HEK293 (cell line): ENCODE measurements at regions not wholly inside any gene's neighbourhood (a gene's known extent, or its start where the extent isn't known, plus 50 kb on each side); places are given as distances from the start of the nearest gene placed in this dataset.

ENCODE experiments used
- CTCF ChIA-PET: fragments of 350-600 bp; formaldehyde crosslinking; extraction: SDS; loops from one replicate; lab custom pipeline; 2021; ENCODE audit warnings: antibody characterized with exemption; lab: Yijun Ruan, JAX
- POLR2A ChIA-PET: fragments of 300-600 bp; formaldehyde crosslinking; extraction: SDS; loops from one replicate; lab custom pipeline; 2020; ENCODE audit warnings: antibody characterized with exemption, inconsistent platforms; lab: Yijun Ruan, JAX
- H3K27ac ChIP-seq: fragments of 200-500 bp; sonication (Bioruptor generic); 2 replicates; pipeline ENCODE4 v1.5.1; 2014; ENCODE audit warnings: low read depth, low read length, control low read depth, inconsistent platforms; ENCODE audit errors: extremely low read depth
- H3K36me3 ChIP-seq, 2 experiments: fragments of 200-500 bp in 1 of 2; sonication (Bioruptor generic) in 1 of 2; 1 replicate in 1 of 2; 2 replicates in 1 of 2; pipeline ENCODE4 v1.5.1; 2014 to 2017; ENCODE audit warnings: inconsistent platforms in 2 of 2, low read length in 2 of 2; ENCODE audit not compliant: control insufficient read depth in 2 of 2, insufficient read depth in 1 of 2
- H3K4me1 ChIP-seq: fragments of 200-500 bp; sonication (Bioruptor generic); 2 replicates; pipeline ENCODE4 v1.5.1; 2014; ENCODE audit warnings: mild to moderate bottlenecking, low read length, inconsistent platforms; ENCODE audit not compliant: control insufficient read depth, insufficient read depth
- H3K4me3 ChIP-seq: 2 replicates; pipeline ENCODE4 v1.5.1; 2011; ENCODE audit warnings: low read depth, mild to moderate bottlenecking, control low read depth, low read length, moderate library complexity
- H3K9me3 ChIP-seq: fragments of 200-500 bp; sonication (Bioruptor generic); 2 replicates; pipeline ENCODE4 v1.5.1; 2014; ENCODE audit warnings: low read depth, low read length, inconsistent platforms; ENCODE audit not compliant: control insufficient read depth, insufficient read depth
- HOXC10 ChIP-seq: sonication (generic); formaldehyde crosslinking; IDR thresholded peaks from 2 replicates; pipeline ENCODE4 v1.8.1; 2023; ENCODE audit warnings: mild to moderate bottlenecking, missing genetic modification reagents
- KLF16 ChIP-seq: fragments of 450-650 bp; formaldehyde crosslinking; IDR thresholded peaks from 2 replicates; pipeline ENCODE4 v1.5.1; 2017; ENCODE audit warnings: missing biosample characterization, missing genetic modification characterization
- RBAK ChIP-seq: fragments of 450-650 bp; formaldehyde crosslinking; IDR thresholded peaks from 2 replicates; pipeline ENCODE4 v1.5.1; 2016; ENCODE audit warnings: missing biosample characterization, missing genetic modification characterization
- SALL2 ChIP-seq: fragments of 450-650 bp; formaldehyde crosslinking; IDR thresholded peaks from 2 replicates; pipeline ENCODE4 v1.5.0; 2017; ENCODE audit warnings: missing biosample characterization, mild to moderate bottlenecking, missing genetic modification characterization, borderline replicate concordance
- SCRT1 ChIP-seq: fragments of 450-650 bp; formaldehyde crosslinking; IDR thresholded peaks from 2 replicates; pipeline ENCODE4 v1.5.1; 2016; ENCODE audit warnings: missing biosample characterization, missing genetic modification characterization, borderline replicate concordance
- SCRT2 ChIP-seq: fragments of 450-650 bp; formaldehyde crosslinking; IDR thresholded peaks from 2 replicates; pipeline ENCODE4 v1.5.1; 2016; ENCODE audit warnings: missing biosample characterization, missing genetic modification characterization
- SETDB1 ChIP-seq: IDR thresholded peaks from one replicate; pipeline ENCODE4 v1.6.1; 2017; ENCODE audit warnings: mild to moderate bottlenecking, low read length, moderate library complexity, mixed read lengths; ENCODE audit not compliant: insufficient read length
- WT1 ChIP-seq: fragments of 450-650 bp; formaldehyde crosslinking; IDR thresholded peaks from 2 replicates; pipeline ENCODE4 v1.5.1; 2016; ENCODE audit warnings: missing biosample characterization, missing genetic modification characterization
- ZBTB20 ChIP-seq: fragments of 450-650 bp; formaldehyde crosslinking; IDR thresholded peaks from 2 replicates; pipeline ENCODE4 v1.5.1; 2016; ENCODE audit warnings: missing biosample characterization, missing genetic modification characterization
- ZNF132 ChIP-seq: fragments of 450-650 bp; formaldehyde crosslinking; IDR thresholded peaks from 2 replicates; pipeline ENCODE4 v1.5.1; 2017; ENCODE audit warnings: missing biosample characterization, missing genetic modification characterization, borderline replicate concordance
- ZNF140 ChIP-seq: fragments of 450-650 bp; formaldehyde crosslinking; IDR thresholded peaks from 2 replicates; pipeline ENCODE4 v1.5.1; 2016; ENCODE audit warnings: missing biosample characterization, missing genetic modification characterization
- ZNF155 ChIP-seq: fragments of 450-650 bp; formaldehyde crosslinking; IDR thresholded peaks from 2 replicates; pipeline ENCODE4 v1.5.1; 2016; ENCODE audit warnings: missing biosample characterization, missing genetic modification characterization
- ZNF157 ChIP-seq: fragments of 450-650 bp; formaldehyde crosslinking; IDR thresholded peaks from 2 replicates; pipeline ENCODE4 v1.5.1; 2016; ENCODE audit warnings: missing biosample characterization, missing genetic modification characterization
- ZNF202 ChIP-seq: fragments of 450-650 bp; formaldehyde crosslinking; IDR thresholded peaks from 2 replicates; pipeline ENCODE4 v1.5.1; 2016; ENCODE audit warnings: missing biosample characterization, missing genetic modification characterization, borderline replicate concordance
- ZNF211 ChIP-seq: fragments of 450-650 bp; formaldehyde crosslinking; IDR thresholded peaks from 2 replicates; pipeline ENCODE4 v1.5.1; 2016; ENCODE audit warnings: low read depth, missing biosample characterization, missing genetic modification characterization
- ZNF274 ChIP-seq, 2 experiments: fragments of 200-500 bp in 1 of 2; fragments of 450-650 bp in 1 of 2; sonication (Bioruptor generic) in 1 of 2; formaldehyde crosslinking in 1 of 2; IDR thresholded peaks; 2 replicates each; pipeline versions ENCODE4 v1.5.1 to v1.6.1; 2014 to 2016; ENCODE audit warnings: borderline replicate concordance in 1 of 2, inconsistent platforms in 1 of 2, low read length in 1 of 2, missing biosample characterization in 1 of 2, missing genetic modification characterization in 1 of 2
- ZNF335 ChIP-seq: fragments of 450-650 bp; formaldehyde crosslinking; conservative IDR thresholded peaks from 2 replicates; pipeline ENCODE4 v1.5.1; 2016; ENCODE audit warnings: missing biosample characterization, missing genetic modification characterization
- ZNF341 ChIP-seq: fragments of 450-650 bp; formaldehyde crosslinking; IDR thresholded peaks from 2 replicates; pipeline ENCODE4; 2016; ENCODE audit warnings: low read depth, missing biosample characterization, missing genetic modification characterization
- ZNF350 ChIP-seq: fragments of 450-650 bp; formaldehyde crosslinking; IDR thresholded peaks from 2 replicates; pipeline ENCODE4 v1.5.0; 2017; ENCODE audit warnings: missing biosample characterization, mild to moderate bottlenecking, missing genetic modification characterization
- ZNF404 ChIP-seq: fragments of 450-650 bp; formaldehyde crosslinking; IDR thresholded peaks from 2 replicates; pipeline ENCODE4 v1.5.1; 2017; ENCODE audit warnings: missing biosample characterization, missing genetic modification characterization
- ZNF514 ChIP-seq: fragments of 450-650 bp; formaldehyde crosslinking; IDR thresholded peaks from 2 replicates; pipeline ENCODE4 v1.5.1; 2016; ENCODE audit warnings: missing biosample characterization, missing genetic modification characterization
- ZNF530 ChIP-seq: fragments of 450-650 bp; formaldehyde crosslinking; IDR thresholded peaks from 2 replicates; pipeline ENCODE4 v1.5.1; 2016; ENCODE audit warnings: low read depth, missing biosample characterization, missing genetic modification characterization
- ZNF670 ChIP-seq: fragments of 450-650 bp; formaldehyde crosslinking; IDR thresholded peaks from 2 replicates; pipeline ENCODE4 v1.5.1; 2016; ENCODE audit warnings: missing biosample characterization, missing genetic modification characterization, low read depth
- ZNF677 ChIP-seq: fragments of 450-650 bp; IDR thresholded peaks from 2 replicates; pipeline ENCODE4 v1.5.0; 2018; ENCODE audit warnings: missing biosample characterization, mild to moderate bottlenecking, missing genetic modification characterization, moderate library complexity
- ZNF747 ChIP-seq: fragments of 450-650 bp; formaldehyde crosslinking; IDR thresholded peaks from 2 replicates; pipeline ENCODE4 v1.5.1; 2016; ENCODE audit warnings: missing biosample characterization, missing genetic modification characterization
- ZNF792 ChIP-seq: fragments of 450-650 bp; formaldehyde crosslinking; IDR thresholded peaks from 2 replicates; pipeline ENCODE4 v1.5.1; 2016; ENCODE audit warnings: missing biosample characterization, missing genetic modification characterization
- ZXDB ChIP-seq: fragments of 450-650 bp; formaldehyde crosslinking; IDR thresholded peaks from 2 replicates; pipeline ENCODE4 v1.5.1; 2016; ENCODE audit warnings: missing biosample characterization, missing genetic modification characterization
- TF ChIP-seq, protein P1 (sequence below): fragments of 450-650 bp; formaldehyde crosslinking; IDR thresholded peaks from 2 replicates; pipeline ENCODE4 v1.5.1; 2016; ENCODE audit warnings: missing biosample characterization, missing genetic modification characterization
- TF ChIP-seq, protein P2 (sequence below): fragments of 450-650 bp; formaldehyde crosslinking; optimal IDR thresholded peaks from 2 replicates; pipeline ENCODE3; 2016; ENCODE audit warnings: missing biosample characterization, mild to moderate bottlenecking, missing genetic modification characterization
- TF ChIP-seq, protein P3 (sequence below): fragments of 450-650 bp; formaldehyde crosslinking; IDR thresholded peaks from 2 replicates; pipeline ENCODE4 v1.5.1; 2016; ENCODE audit warnings: missing biosample characterization, missing genetic modification characterization
- TF ChIP-seq, protein P4 (sequence below): fragments of 450-650 bp; formaldehyde crosslinking; IDR thresholded peaks from 2 replicates; pipeline ENCODE4 v1.5.1; 2016; ENCODE audit warnings: missing biosample characterization, missing genetic modification characterization

DNA sequence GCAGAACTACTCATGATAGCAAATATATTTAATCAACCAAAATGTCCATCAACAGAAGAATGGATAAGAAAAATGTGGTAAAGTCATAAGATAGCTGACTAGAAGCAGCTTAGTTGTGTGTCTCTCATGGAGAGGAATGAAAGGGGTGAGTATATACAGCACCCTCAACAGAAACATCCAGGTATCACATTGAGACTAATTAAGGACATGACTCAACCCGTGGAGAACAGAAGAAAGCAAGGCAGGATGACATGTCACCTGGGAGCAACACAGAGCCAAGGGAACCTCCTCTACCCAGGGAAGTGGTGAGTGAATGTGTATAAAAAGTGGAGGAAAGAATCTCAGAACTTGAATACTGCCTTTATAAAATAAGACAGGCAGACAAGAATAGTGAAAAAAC lies 1695.0 kb upstream of the CELF4 start:
- ChIA-PET POLR2A (no interaction called here), CTCF (no interaction called here)
- TF ChIP-seq, protein P1, sequence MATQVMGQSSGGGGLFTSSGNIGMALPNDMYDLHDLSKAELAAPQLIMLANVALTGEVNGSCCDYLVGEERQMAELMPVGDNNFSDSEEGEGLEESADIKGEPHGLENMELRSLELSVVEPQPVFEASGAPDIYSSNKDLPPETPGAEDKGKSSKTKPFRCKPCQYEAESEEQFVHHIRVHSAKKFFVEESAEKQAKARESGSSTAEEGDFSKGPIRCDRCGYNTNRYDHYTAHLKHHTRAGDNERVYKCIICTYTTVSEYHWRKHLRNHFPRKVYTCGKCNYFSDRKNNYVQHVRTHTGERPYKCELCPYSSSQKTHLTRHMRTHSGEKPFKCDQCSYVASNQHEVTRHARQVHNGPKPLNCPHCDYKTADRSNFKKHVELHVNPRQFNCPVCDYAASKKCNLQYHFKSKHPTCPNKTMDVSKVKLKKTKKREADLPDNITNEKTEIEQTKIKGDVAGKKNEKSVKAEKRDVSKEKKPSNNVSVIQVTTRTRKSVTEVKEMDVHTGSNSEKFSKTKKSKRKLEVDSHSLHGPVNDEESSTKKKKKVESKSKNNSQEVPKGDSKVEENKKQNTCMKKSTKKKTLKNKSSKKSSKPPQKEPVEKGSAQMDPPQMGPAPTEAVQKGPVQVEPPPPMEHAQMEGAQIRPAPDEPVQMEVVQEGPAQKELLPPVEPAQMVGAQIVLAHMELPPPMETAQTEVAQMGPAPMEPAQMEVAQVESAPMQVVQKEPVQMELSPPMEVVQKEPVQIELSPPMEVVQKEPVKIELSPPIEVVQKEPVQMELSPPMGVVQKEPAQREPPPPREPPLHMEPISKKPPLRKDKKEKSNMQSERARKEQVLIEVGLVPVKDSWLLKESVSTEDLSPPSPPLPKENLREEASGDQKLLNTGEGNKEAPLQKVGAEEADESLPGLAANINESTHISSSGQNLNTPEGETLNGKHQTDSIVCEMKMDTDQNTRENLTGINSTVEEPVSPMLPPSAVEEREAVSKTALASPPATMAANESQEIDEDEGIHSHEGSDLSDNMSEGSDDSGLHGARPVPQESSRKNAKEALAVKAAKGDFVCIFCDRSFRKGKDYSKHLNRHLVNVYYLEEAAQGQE (tag by site-specific recombination): no peak
- TF ChIP-seq ZNF792 (tag by site-specific recombination) (no peak), ZNF404 (tag by site-specific recombination) (no peak), ZNF335 (tag by site-specific recombination) (no peak), ZNF530 (tag by site-specific recombination) (no peak), HOXC10 (CRISPR knock-in tag) (no peak), ZXDB (no peak), ZNF747 (tag by site-specific recombination) (no peak), ZNF202 (tag by site-specific recombination) (no peak), ZNF274 (IDR thresholded peaks at IDR 0.05; ENCODE audit: low read length) (no peak), ZNF274 (tag by site-specific recombination; IDR thresholded peaks at IDR 0.05; ENCODE audit: borderline replicate concordance) (no peak), ZNF341 (tag by site-specific recombination) (no peak), ZBTB20 (tag by site-specific recombination) (no peak), SETDB1 (no peak), ZNF670 (tag by site-specific recombination) (no peak), WT1 (no peak), ZNF350 (tag by site-specific recombination) (no peak), ZNF132 (tag by site-specific recombination) (no peak)
- TF ChIP-seq, protein P2, sequence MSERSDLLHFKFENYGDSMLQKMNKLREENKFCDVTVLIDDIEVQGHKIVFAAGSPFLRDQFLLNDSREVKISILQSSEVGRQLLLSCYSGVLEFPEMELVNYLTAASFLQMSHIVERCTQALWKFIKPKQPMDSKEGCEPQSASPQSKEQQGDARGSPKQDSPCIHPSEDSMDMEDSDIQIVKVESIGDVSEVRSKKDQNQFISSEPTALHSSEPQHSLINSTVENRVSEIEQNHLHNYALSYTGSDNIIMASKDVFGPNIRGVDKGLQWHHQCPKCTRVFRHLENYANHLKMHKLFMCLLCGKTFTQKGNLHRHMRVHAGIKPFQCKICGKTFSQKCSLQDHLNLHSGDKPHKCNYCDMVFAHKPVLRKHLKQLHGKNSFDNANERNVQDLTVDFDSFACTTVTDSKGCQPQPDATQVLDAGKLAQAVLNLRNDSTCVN (tag by site-specific recombination): no peak
- TF ChIP-seq, protein P3, sequence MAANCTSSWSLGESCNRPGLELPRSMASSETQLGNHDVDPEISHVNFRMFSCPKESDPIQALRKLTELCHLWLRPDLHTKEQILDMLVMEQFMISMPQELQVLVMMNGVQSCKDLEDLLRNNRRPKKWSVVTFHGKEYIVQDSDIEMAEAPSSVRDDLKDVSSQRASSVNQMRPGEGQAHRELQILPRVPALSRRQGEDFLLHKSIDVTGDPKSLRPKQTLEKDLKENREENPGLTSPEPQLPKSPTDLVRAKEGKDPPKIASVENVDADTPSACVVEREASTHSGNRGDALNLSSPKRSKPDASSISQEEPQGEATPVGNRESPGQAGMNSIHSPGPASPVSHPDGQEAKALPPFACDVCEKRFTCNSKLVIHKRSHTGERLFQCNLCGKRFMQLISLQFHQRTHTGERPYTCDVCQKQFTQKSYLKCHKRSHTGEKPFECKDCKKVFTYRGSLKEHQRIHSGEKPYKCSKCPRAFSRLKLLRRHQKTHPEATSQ (tag by site-specific recombination): no peak
- no peaks in the 10 kb centered on the region for H3K4me1 ChIP-seq
- H3K9me3 ChIP-seq: no peaks in the 10 kb centered on the region
- H3K36me3 ChIP-seq: no peaks in the 10 kb centered on the region
- H3K4me3 ChIP-seq: no peak overlapping the region
- H3K27ac ChIP-seq: no peak overlapping the region

DNA sequence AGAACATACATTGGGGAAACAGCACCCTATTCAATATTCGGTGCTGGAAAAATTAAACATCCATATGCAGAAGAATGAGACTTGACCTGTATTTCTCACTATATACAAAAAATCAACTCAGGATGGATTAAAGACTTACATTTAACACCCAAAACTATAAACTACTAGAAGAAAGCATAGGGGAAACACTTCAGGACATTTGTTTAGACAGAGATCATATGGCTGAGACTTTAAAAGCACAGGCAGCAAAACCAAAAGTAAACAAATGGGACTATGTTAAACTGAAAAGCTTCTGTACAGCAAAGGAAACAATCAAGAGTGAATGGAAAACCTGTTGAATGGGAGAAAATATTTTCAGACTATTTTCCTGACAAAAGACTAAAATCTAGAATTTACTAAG lies 1694.1 kb upstream of the CELF4 start:
- ChIA-PET CTCF (interaction anchor here (1.3 kb wide), 1 partner anchor 12 kb away, joined by 4 read pairs; no protein-coding TSS in a partner anchor), POLR2A (no interaction called here)
- H3K4me3 ChIP-seq: no peak overlapping the region
- H3K9me3 ChIP-seq: no peaks in the 10 kb centered on the region
- no peaks in the 10 kb centered on the region for H3K36me3 ChIP-seq
- H3K4me1 ChIP-seq: no peaks in the 10 kb centered on the region
- H3K27ac ChIP-seq: no peak overlapping the region
- TF ChIP-seq SCRT2 (tag by site-specific recombination): 0 out of 2 replicates have a peak, but pooled peaks have one; percentile 20
- TF ChIP-seq ZNF140 (tag by site-specific recombination): no peak
- TF ChIP-seq ZNF514 (tag by site-specific recombination): no peak
- TF ChIP-seq ZNF157: no peak
- peak; percentile 17; the same call in 1 of the 2 replicates for TF ChIP-seq SCRT1 (tag by site-specific recombination)
- no peak for TF ChIP-seq ZNF155 (tag by site-specific recombination)
- no peak for TF ChIP-seq ZNF677 (tag by site-specific recombination)
- no peak for TF ChIP-seq ZNF211 (tag by site-specific recombination)
- TF ChIP-seq ZBTB20 (tag by site-specific recombination): no peak
- no peak for TF ChIP-seq SALL2 (tag by site-specific recombination)
- TF ChIP-seq, protein P4, sequence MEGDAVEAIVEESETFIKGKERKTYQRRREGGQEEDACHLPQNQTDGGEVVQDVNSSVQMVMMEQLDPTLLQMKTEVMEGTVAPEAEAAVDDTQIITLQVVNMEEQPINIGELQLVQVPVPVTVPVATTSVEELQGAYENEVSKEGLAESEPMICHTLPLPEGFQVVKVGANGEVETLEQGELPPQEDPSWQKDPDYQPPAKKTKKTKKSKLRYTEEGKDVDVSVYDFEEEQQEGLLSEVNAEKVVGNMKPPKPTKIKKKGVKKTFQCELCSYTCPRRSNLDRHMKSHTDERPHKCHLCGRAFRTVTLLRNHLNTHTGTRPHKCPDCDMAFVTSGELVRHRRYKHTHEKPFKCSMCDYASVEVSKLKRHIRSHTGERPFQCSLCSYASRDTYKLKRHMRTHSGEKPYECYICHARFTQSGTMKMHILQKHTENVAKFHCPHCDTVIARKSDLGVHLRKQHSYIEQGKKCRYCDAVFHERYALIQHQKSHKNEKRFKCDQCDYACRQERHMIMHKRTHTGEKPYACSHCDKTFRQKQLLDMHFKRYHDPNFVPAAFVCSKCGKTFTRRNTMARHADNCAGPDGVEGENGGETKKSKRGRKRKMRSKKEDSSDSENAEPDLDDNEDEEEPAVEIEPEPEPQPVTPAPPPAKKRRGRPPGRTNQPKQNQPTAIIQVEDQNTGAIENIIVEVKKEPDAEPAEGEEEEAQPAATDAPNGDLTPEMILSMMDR (tag by site-specific recombination): no peak
- no peak for TF ChIP-seq RBAK (tag by site-specific recombination)
- no peak for TF ChIP-seq KLF16 (tag by site-specific recombination)
